ENCODE measurements at regions not wholly inside any gene's neighbourhood (a gene's known extent, or its start where the extent isn't known, plus 50 kb on each side); places are given as distances from the start of the nearest gene placed in this dataset.
"Not testable (repeated sequence)": the region's sequence is repeated elsewhere in the genome, so short reads cannot be mapped to it uniquely, and the experiment has no call there.

GRCh38 chr11:67940440-67940839 lies 63.5 kb downstream of the UNC93B1 start:
- not testable (repeated sequence) for H3K79me2 ChIP-seq (ENCODE audit: insufficient read depth, low read depth); H2AFZ ChIP-seq (ENCODE audit: low read depth); H3K9ac ChIP-seq; H3K36me3 ChIP-seq (ENCODE audit: insufficient read depth); H4K20me1 ChIP-seq (ENCODE audit: insufficient read depth); H3K27me3 ChIP-seq (ENCODE audit: insufficient read depth, low read depth); H3K27ac ChIP-seq; H3K4me3 ChIP-seq (IDR thresholded peaks at IDR 0.05; ENCODE audit: insufficient read depth, low read depth, low read length); H3K4me1 ChIP-seq (ENCODE audit: low read depth, poor library complexity, severe bottlenecking); H3K4me2 ChIP-seq

- H3K4me1 ChIP-seq (ENCODE audit: low read depth, poor library complexity, severe bottlenecking); H3K4me3 ChIP-seq (IDR thresholded peaks at IDR 0.05; ENCODE audit: insufficient read depth, low read depth, low read length); H3K36me3 ChIP-seq (ENCODE audit: insufficient read depth); H2AFZ ChIP-seq (ENCODE audit: low read depth); H3K79me2 ChIP-seq (ENCODE audit: insufficient read depth, low read depth); H3K9ac ChIP-seq; H3K4me2 ChIP-seq; H3K27me3 ChIP-seq (ENCODE audit: insufficient read depth, low read depth); H3K27ac ChIP-seq; H4K20me1 ChIP-seq (ENCODE audit: insufficient read depth): not testable (repeated sequence)
- TF ChIP-seq CTCF (conservative IDR thresholded peaks at IDR 0.05; ENCODE audit: low read depth, low read length) = 0 out of 2 replicates have a peak, but pooled peaks have one; percentile 32
Measured at GRCh38 chr11:67938964-67939363, 64.9 kb downstream of the UNC93B1 start.

- H3K4me1 ChIP-seq (ENCODE audit: low read depth, poor library complexity, severe bottlenecking); H2AFZ ChIP-seq (ENCODE audit: low read depth); H3K79me2 ChIP-seq (ENCODE audit: insufficient read depth, low read depth); H4K20me1 ChIP-seq (ENCODE audit: insufficient read depth); H3K4me3 ChIP-seq (IDR thresholded peaks at IDR 0.05; ENCODE audit: insufficient read depth, low read depth, low read length); H3K9ac ChIP-seq; H3K27me3 ChIP-seq (ENCODE audit: insufficient read depth, low read depth); H3K27ac ChIP-seq; H3K36me3 ChIP-seq (ENCODE audit: insufficient read depth); H3K4me2 ChIP-seq: not testable (repeated sequence)
Measured at GRCh38 chr11:67938371-67938770, 65.5 kb downstream of the UNC93B1 start.

DNA sequence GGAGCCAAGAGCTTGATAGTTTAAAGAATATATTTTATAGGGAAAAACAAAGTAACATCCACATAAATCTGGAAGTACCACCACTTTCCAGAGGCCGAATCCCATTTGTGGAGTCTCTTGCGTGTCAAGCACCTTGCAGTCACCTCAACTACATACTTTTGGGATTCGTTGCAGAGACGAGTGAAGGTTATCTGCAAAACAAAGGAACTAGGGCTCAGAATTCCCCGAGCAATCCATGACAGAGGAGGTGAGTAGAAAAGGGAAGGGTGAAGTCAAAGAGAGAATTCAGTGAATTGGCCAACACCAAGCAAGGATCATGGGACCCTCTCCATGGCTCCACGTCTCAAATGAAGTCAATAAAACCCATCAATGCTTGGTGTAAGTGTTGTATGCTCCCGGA lies 80.3 kb downstream of the UNC93B1 start:
- not testable (repeated sequence) for H4K20me1 ChIP-seq (ENCODE audit: insufficient read depth); H3K4me1 ChIP-seq (ENCODE audit: low read depth, poor library complexity, severe bottlenecking); H3K36me3 ChIP-seq (ENCODE audit: insufficient read depth); H3K79me2 ChIP-seq (ENCODE audit: insufficient read depth, low read depth); H3K4me2 ChIP-seq; H2AFZ ChIP-seq (ENCODE audit: low read depth); H3K27ac ChIP-seq; H3K4me3 ChIP-seq (IDR thresholded peaks at IDR 0.05; ENCODE audit: insufficient read depth, low read depth, low read length); H3K27me3 ChIP-seq (ENCODE audit: insufficient read depth, low read depth); H3K9ac ChIP-seq

GRCh38 chr11:67920546-67920945 lies 83.4 kb downstream of the UNC93B1 start:
- not testable (repeated sequence) for H3K9ac ChIP-seq; H3K4me1 ChIP-seq (ENCODE audit: low read depth, poor library complexity, severe bottlenecking); H3K4me2 ChIP-seq; H2AFZ ChIP-seq (ENCODE audit: low read depth); H3K79me2 ChIP-seq (ENCODE audit: insufficient read depth, low read depth); H3K36me3 ChIP-seq (ENCODE audit: insufficient read depth); H3K27ac ChIP-seq; H3K4me3 ChIP-seq (IDR thresholded peaks at IDR 0.05; ENCODE audit: insufficient read depth, low read depth, low read length); H3K27me3 ChIP-seq (ENCODE audit: insufficient read depth, low read depth); H4K20me1 ChIP-seq (ENCODE audit: insufficient read depth)

GRCh38 chr11:67912184-67912583 lies 91.7 kb downstream of the UNC93B1 start:
- not testable (repeated sequence) for H2AFZ ChIP-seq (ENCODE audit: low read depth); H4K20me1 ChIP-seq (ENCODE audit: insufficient read depth); H3K4me2 ChIP-seq; H3K36me3 ChIP-seq (ENCODE audit: insufficient read depth); H3K27ac ChIP-seq; H3K4me1 ChIP-seq (ENCODE audit: low read depth, poor library complexity, severe bottlenecking); H3K27me3 ChIP-seq (ENCODE audit: insufficient read depth, low read depth); H3K9ac ChIP-seq; H3K79me2 ChIP-seq (ENCODE audit: insufficient read depth, low read depth); H3K4me3 ChIP-seq (IDR thresholded peaks at IDR 0.05; ENCODE audit: insufficient read depth, low read depth, low read length)

DNA sequence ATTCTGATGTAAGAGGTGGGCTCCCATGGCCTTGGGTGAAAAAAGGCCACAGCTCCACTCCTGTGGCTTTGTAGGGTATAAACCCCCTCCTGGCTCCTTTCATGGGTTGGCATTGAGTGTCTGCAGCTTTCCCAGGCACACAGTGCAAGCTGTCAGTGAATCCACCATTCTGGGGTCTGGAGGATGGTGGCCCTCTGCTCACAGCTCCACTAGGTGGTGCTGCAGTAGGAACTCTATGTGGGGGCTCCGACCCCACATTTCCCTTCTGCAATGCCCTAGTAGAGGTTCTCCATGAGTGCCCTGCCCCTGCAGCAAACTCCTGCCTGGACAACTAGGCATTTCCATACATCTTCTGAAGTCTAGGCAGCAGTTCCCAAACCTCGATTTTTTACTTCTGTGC lies 92.7 kb downstream of the UNC93B1 start:
- H3K27ac ChIP-seq; H3K9ac ChIP-seq; H3K4me1 ChIP-seq (ENCODE audit: low read depth, poor library complexity, severe bottlenecking); H3K4me3 ChIP-seq (IDR thresholded peaks at IDR 0.05; ENCODE audit: insufficient read depth, low read depth, low read length); H4K20me1 ChIP-seq (ENCODE audit: insufficient read depth); H3K4me2 ChIP-seq; H3K79me2 ChIP-seq (ENCODE audit: insufficient read depth, low read depth); H3K27me3 ChIP-seq (ENCODE audit: insufficient read depth, low read depth); H3K36me3 ChIP-seq (ENCODE audit: insufficient read depth); H2AFZ ChIP-seq (ENCODE audit: low read depth): not testable (repeated sequence)

DNA sequence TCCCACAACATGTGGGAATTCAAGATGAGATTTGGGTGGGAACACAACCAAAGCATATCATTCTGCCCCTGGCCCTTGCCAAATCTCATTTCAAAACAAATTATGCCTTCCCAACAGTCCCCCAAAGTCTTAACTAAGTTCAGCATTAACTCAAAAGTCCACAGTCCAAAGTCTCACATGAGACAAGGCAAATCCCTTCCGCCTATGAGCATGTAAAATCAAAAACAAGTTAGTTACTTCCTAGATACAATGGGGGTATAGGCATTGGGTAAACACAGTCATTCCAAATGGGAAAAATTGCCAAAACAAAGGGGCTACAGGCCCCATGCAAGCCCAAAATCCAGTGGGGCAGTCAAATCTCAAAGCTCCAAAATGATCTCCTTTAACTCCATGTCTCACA lies 93.1 kb downstream of the UNC93B1 start:
- not testable (repeated sequence) for H3K4me2 ChIP-seq; H3K36me3 ChIP-seq (ENCODE audit: insufficient read depth); H3K27me3 ChIP-seq (ENCODE audit: insufficient read depth, low read depth); H3K4me1 ChIP-seq (ENCODE audit: low read depth, poor library complexity, severe bottlenecking); H3K4me3 ChIP-seq (IDR thresholded peaks at IDR 0.05; ENCODE audit: insufficient read depth, low read depth, low read length); H2AFZ ChIP-seq (ENCODE audit: low read depth); H3K79me2 ChIP-seq (ENCODE audit: insufficient read depth, low read depth); H3K27ac ChIP-seq; H3K9ac ChIP-seq; H4K20me1 ChIP-seq (ENCODE audit: insufficient read depth)

GRCh38 chr11:67906969-67907368 lies 96.9 kb downstream of the UNC93B1 start:
- H3K4me3 ChIP-seq (IDR thresholded peaks at IDR 0.05; ENCODE audit: insufficient read depth, low read depth, low read length); H3K27me3 ChIP-seq (ENCODE audit: insufficient read depth, low read depth): not testable (repeated sequence)

DNA sequence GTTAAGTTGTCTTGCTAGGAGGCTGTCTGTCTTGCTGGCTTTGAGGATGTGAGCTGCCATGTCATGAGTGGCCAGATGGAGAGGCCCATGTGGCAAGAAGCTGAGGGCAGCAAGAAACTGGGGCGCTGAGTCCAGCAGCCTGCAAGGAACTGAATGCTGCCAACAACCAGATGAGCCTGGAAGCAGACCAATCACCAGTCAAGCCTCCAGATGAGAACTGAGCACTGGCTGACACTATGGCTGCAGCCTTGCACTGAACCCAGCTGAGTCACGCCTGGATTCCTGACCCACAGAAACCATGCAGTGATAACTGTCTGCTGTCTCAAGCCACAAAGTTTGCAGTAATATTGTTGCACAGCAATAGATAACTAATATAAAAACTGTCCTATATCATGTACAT lies 104.4 kb downstream of the UNC93B1 start:
- H3K36me3 ChIP-seq (ENCODE audit: insufficient read depth); H2AFZ ChIP-seq (ENCODE audit: low read depth); H3K27ac ChIP-seq; H4K20me1 ChIP-seq (ENCODE audit: insufficient read depth); H3K4me2 ChIP-seq; H3K9ac ChIP-seq; H3K4me3 ChIP-seq (IDR thresholded peaks at IDR 0.05; ENCODE audit: insufficient read depth, low read depth, low read length); H3K79me2 ChIP-seq (ENCODE audit: insufficient read depth, low read depth); H3K4me1 ChIP-seq (ENCODE audit: low read depth, poor library complexity, severe bottlenecking); H3K27me3 ChIP-seq (ENCODE audit: insufficient read depth, low read depth): not testable (repeated sequence)

More at GRCh38 chr11:67906969-67907368, 96.9 kb downstream of the UNC93B1 start:
- H3K4me1 ChIP-seq (ENCODE audit: low read depth, poor library complexity, severe bottlenecking); H3K36me3 ChIP-seq (ENCODE audit: insufficient read depth); H3K79me2 ChIP-seq (ENCODE audit: insufficient read depth, low read depth); H2AFZ ChIP-seq (ENCODE audit: low read depth); H3K27ac ChIP-seq; H3K9ac ChIP-seq; H3K4me2 ChIP-seq; H4K20me1 ChIP-seq (ENCODE audit: insufficient read depth): not testable (repeated sequence)

All from KMS-11 (cell line).